ENCODE measurements at regions not wholly inside any gene's neighbourhood (a gene's known extent, or its start where the extent isn't known, plus 50 kb on each side); places are given as distances from the start of the nearest gene placed in this dataset.

DNA sequence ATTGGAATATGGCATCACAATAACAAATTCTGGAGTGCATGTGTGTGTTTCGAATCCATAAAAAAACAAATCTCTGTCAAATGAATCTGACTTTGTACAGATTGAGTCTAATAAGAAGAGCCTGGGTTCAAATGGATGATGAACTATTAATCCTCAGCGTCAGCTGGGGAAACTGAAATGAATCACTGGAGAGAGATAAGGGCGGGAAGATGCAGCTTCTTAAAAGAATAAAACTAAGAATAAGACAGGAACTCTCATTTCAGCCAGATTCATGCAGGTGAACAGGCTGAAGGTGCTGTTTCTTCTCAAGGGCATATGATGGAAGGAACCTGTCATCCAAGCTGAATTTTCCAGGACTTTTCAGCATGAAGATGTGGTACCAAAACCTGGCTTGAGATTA is 202.6 kb upstream of the TRIB2 start:
- in situ Hi-C loops (cut with HindIII; ENCODE audit: low pct_ligation_motif_present, low pct_unique_long_range_greater_than_20kb, low sequenced_read_pairs): no loop called here
- DNase-seq: no peak

DNA sequence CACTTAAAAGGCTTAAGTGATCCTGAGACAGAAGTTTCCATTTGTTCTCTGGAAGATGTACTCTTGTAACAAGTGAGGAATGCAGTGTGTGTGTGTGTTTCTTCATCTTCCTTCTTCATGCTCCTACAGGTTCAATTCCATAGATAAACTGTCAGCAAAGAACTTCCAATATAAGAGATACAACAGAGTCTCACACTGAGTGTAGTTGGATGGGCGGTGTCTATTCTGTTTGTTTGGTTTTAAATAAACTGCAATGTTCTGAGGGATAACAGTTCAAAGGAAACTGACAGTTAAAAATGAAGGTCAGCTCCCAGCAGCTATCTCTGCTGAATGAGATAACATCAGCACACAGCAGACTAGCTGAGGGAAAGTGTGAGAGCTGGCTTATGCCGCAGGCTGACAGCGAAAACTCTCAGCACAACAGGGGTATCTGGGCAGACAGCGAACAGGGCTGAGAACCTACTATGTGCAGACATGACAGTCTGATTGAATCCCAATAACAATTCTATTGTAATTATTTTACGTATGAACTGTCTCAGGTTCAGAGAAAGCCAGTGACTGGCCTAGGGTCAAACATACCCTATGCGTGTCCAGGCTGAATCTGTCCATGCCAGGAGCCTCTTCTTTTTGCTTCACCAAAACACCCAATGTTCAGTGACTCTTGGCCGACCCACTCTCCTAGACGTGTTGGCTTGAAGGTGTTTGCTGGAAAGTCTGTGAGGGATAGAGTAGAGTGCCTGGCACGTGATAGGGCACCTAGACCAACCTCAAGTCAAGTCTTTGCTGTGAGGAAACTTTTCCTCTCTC is 201.9 kb upstream of the TRIB2 start:
- no peak for DNase-seq
- in situ Hi-C loops (cut with HindIII; ENCODE audit: low pct_ligation_motif_present, low pct_unique_long_range_greater_than_20kb, low sequenced_read_pairs): no loop called here

DNA sequence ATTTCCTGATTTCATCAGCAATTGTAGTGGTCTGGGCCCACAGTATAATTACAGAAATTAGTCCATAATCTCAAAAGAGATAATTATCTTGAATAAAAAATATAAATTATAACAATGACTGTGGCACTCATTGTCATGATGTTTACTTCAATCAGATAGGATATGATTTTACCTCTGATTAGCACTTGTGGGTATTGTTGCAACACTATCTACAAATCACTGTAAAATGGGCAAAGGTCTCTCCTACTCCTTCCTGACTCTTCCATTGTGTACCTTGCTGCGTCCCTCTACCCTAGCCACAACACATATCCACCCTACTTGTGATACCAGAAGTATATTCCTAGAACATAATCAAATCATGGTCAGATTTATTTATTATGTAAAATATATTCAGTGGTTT is 200.9 kb upstream of the TRIB2 start:
- in situ Hi-C loops (cut with HindIII; ENCODE audit: low pct_ligation_motif_present, low pct_unique_long_range_greater_than_20kb, low sequenced_read_pairs): no loop called here
- DNase-seq: no peak

DNA sequence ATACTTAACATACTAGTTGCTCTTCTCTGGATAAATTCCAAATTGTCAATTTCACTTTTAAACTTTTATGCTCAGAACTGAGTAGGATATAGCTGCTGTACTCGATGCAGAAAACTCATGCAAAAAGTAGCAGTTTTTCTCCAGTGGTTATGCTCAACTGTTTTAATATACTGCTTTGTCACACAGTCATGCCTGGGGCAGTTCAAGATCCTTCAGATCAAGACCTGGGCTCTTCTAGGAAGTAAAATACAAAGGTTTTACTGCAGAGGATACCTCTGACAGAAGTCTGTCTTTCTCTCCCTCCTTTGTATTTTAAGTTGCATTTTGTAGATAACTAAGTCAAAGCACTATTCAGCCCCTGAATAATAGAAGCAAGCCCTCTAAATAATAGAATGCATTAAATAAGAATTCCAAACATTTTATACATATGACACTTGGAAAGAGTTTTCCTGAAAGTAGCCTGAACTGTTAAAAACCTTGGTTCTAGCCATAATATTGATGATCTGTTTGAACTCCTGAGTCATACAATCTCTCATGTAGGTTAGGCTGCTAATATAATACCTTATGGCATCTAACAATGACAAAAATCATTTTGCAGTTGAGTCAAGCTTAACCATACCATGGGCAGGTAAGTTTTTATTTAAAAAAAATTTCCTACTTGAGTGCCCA is 183.3 kb upstream of the TRIB2 start:
- DNase-seq: no peak
- in situ Hi-C loops (cut with HindIII; ENCODE audit: low pct_ligation_motif_present, low pct_unique_long_range_greater_than_20kb, low sequenced_read_pairs): no loop called here

DNA sequence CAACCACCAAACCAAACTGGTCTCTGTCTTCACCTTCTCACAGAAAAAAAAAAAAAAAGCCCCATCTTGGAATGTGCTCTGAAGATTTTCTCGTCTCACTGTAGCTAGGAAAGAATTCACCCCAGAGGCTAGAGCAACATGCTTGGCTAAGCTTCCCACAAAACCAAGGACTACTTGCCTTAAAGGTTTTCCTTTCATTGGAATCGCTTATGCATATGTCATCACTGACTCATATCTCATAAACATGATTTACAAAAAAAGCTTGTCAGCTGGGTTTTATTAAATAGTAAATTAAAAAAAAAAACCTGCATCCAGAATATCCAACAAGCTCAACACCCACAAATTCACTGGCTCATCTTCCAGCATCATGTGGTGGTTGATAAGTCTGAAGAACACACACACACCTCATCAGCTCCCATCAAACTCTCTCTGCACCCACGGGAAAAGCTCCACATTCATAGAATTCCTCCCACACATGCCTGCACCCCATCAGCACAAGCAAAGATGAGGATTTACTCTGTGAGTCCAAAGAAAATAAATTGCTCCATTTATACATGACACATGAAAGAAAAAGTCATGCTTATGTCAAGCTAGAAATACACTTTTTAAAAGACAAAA is 182.0 kb upstream of the TRIB2 start:
- in situ Hi-C loops (cut with HindIII; ENCODE audit: low pct_ligation_motif_present, low pct_unique_long_range_greater_than_20kb, low sequenced_read_pairs): no loop called here
- peak; percentile 54 for DNase-seq

DNA sequence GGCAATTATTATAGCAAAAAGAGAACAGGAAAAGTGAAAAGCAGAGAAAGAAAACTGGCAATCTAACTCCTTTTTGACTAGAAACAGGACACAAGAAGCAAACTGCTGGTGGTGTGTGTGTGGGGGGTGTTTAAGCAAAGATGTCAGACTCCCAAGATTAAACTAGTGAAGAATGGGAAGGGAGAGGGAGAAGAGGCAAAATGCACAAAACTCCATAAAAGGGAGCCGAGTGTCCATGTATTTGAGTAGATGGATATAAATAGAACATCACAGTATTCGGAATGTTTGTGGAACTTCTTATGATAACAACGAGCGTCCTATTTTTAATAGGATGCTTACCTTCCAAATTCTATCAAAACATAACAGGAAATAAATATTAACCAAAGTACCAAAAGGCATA is 179.8 kb upstream of the TRIB2 start:
- in situ Hi-C loops (cut with HindIII; ENCODE audit: low pct_ligation_motif_present, low pct_unique_long_range_greater_than_20kb, low sequenced_read_pairs): no loop called here

DNA sequence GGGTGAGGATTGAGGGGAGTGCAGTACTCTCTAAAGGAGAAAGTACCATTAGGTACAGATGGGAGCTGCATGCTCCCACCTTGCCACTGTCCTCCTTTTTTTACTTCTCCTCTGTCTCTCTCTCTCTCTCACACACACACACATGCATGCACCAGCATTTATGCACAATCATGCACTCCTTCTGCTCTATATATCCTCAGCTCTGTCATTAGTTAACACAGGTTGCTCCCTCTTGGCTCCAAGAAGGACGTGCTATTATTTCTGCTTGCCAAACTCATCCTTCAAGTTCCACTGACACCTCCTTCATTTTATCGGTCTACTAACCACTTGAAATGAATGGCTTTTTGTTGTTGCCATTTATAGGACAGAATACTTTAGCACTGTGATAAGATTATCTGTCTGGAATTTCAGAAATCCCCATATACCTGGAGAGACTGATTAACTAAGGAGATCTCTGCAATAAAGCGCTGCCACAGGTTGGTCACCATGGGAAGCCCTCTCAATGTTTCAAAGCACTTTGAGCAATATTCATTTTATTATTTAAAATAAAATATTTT is 178.5 kb upstream of the TRIB2 start:
- in situ Hi-C loops (cut with HindIII; ENCODE audit: low pct_ligation_motif_present, low pct_unique_long_range_greater_than_20kb, low sequenced_read_pairs): no loop called here
- DNase-seq: no peak

More for the DNA sequence above, 179.8 kb upstream of the TRIB2 start:
- no peak for DNase-seq

DNA sequence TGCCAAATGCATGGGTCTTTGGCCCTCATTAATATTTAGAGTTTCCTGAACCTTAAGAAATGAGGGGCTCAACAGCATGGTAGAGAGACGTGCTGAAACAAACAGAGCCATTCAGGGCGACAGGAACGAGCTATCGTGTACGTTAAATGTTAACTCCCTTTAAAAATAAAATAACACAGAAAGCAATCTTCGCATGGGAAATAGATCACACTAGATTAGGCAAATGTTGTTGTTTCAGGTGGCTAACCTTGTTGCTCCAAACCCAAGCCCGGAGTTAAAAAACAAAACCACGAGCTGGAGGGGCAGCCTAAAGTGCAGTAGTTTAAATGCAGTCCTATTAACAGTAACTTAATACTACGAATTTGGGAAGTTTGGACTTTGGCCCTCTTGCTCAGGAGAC is 177.4 kb upstream of the TRIB2 start:
- in situ Hi-C loops (cut with HindIII; ENCODE audit: low pct_ligation_motif_present, low pct_unique_long_range_greater_than_20kb, low sequenced_read_pairs): no loop called here
- DNase-seq: no peak

DNA sequence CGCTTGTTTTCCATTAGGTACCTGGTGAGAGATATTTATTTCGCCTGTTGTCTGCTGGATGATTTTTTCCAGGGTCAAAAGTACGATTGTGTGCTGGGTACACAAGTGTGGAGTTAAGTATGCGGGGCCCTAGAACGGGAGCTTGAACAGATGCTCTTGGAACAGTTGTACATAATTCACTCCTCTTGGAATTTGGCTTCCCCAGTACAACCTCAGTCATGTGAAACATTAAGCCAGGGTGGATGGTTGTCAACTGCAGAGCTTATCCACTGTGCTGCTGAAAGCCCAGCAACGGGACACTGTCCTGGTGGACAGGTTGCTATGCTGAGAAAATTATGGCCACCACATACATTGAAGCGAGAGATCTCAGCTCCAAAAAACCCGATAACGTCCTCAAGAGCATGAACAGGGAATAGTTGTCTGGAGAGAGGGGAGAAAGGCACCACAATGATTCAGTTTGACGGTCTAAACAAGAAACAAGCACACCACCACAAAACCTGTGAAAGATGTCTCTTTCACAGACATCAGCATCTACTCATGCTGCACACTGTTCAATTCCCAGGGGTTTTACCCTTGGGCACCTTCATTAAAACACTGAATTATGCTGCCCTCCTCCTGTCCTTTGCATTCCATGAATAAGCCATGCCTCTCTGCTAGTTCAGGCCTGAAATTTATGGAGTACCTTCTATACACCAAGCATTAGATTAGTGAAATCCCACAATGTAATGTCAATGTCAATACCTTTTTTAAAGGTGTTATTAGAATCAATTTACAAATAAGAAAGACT is 176.8 kb upstream of the TRIB2 start:
- no peak for DNase-seq

DNA sequence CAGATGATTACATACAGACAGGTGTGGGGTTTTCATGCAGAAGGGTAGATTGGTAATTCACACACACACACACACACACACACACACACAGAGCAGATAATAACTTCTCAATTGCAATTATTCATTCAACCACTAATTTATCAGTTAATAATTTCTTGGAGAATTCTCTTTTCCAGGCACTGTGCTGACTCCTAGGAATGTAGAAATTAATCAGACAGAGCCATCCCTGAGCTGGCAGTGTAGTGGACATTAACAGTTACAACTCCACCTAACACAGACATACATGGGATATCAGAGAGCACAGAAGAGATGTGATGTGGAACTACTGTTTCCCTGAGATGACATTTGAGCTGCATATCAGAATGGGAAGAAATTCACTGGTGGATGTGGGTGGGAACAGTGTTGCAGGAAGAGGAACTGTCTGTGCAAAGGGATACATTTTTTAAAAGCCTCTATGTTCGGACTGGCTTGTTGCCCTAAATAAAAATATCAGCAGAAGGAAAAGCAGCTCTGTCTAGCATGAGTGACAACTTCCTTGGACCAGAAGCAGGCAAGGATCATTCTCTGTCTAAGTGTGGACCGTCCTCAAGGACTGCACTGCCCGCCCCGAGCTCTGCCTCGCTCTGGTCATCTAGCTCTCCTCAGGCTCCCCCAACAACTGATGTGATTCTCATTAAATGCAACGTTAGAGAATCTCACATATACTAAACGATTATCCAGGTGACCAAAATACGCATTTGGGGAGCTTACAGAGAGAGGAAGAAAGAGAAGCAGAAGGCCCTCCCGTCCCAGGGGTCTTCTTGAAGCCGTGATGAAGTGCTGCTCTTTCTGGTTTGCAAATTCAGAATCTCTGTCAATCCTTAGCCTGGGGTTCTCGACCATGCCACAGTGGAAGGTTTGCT is 173.4 kb upstream of the TRIB2 start:
- in situ Hi-C loops (cut with HindIII; ENCODE audit: low pct_ligation_motif_present, low pct_unique_long_range_greater_than_20kb, low sequenced_read_pairs): no loop called here
- DNase-seq: no peak

More for the DNA sequence above, 176.8 kb upstream of the TRIB2 start:
- in situ Hi-C loops (cut with HindIII; ENCODE audit: low pct_ligation_motif_present, low pct_unique_long_range_greater_than_20kb, low sequenced_read_pairs): no loop called here

DNA sequence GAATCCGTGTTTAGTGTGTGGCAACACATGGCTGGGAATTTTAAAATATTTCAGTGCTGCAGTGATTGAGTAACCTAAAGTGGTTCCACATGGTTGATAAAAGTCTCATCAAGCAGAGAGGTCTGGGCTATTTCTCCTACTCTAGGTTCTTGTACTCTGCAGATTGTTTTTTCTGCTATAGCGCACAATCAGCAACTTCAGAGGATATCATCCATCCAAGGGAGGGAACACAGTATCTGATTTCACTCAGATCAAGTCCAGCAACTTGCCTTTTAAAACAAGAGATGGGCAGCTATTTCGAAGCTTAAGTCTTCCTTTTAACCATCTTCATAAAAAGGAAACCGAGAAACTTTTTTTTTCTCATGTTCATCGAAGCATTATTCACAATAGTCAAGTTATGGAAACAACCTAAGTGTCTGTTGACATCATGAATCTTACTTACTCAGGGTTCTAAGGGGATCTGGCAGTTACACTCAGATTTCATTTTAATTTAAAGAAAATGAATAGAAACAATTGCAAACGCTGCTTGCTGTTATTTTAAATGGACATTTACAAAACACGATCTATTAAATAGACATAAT is 172.7 kb upstream of the TRIB2 start:
- in situ Hi-C loops (cut with HindIII; ENCODE audit: low pct_ligation_motif_present, low pct_unique_long_range_greater_than_20kb, low sequenced_read_pairs): no loop called here
- no peak for DNase-seq

DNA sequence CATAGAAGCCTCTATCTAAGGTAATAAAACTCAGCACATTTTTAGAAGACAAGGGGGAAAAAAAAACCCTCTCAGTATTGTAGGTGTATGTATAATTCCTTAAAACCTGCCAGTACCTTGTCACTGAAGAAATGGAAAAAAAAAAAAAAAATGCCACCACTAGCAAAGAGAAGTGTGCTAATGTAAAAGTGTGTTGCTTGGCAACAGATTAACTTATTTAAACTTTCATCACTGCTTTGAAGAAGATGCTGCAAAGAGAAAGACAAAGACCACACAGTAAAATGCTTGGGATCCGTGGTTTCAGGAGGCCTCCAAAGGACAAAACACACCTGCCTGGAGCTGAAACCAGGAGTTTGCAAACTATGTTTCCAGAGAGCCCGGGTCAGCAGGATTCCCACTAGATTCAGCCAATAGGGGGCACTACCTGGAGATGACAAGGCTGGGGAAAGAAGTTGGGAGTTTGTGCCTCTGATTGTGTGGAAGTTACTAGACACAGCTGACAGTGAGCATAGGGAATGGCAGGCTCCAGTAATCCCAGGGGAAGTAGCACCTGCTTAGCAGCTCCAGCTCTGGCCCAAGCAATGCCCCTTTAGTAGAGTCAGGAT is 169.1 kb upstream of the TRIB2 start:
- no peak for DNase-seq
- in situ Hi-C loops (cut with HindIII; ENCODE audit: low pct_ligation_motif_present, low pct_unique_long_range_greater_than_20kb, low sequenced_read_pairs): no loop called here

DNA sequence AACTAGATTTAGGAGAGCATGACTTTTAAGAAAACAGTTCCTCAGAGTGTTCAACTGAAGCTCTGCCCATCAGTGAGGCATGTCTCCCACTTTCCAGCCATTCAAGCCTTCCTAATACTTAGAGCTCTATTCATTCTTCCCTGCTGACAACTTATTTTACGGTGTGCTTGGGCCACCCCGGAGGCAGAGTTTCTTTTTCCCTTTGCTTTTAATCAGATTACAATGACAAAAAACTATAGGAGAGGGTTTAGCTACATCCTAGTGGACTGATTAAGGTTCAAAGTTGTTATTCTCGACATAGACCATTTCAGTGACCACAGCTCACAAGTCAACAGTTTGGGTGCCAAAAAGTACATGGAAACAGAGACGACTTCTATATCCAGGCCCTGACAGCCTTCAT is 167.8 kb upstream of the TRIB2 start:
- DNase-seq: no peak
- in situ Hi-C loops (cut with HindIII; ENCODE audit: low pct_ligation_motif_present, low pct_unique_long_range_greater_than_20kb, low sequenced_read_pairs): no loop called here

DNA sequence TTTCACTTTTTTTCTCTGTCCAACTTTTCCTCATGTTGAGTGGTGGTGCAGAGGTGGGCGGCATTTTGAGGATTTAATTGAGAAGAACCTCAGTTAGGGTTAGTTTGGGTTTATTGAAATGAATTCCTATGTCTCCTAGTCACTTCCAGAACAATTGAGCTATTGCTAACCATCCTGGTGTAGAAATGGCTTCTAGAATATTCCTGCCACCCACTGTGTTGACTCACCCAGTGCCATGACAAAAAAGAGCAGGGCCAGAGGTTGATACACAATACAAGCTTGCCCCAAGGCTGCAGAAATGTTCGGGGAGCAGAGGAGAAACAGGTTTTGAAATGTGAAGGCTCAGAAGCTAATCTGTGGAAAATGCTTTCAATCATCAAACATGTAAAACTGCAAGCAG is 167.1 kb upstream of the TRIB2 start:
- no peak for DNase-seq
- in situ Hi-C loops (cut with HindIII; ENCODE audit: low pct_ligation_motif_present, low pct_unique_long_range_greater_than_20kb, low sequenced_read_pairs): no loop called here

DNA sequence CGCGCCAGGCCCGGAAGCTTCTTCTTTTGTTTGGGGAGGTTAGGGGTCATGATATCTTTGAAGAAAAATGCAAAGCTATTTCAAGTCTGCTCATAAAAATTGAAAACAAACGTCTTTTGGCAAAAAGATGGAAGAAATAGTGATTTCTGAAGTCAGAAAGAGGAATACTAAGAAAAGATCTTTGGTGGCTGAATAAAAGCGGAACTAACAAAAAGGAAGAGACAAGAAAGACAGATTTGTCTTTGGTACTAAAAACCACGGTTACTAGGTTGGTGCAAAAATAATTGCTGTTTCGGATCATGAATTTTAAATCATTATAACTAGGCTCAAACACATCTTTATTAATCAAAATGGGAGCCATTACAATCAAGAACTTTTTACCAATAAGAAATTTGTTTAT is 164.6 kb upstream of the TRIB2 start:
- in situ Hi-C loops (cut with HindIII; ENCODE audit: low pct_ligation_motif_present, low pct_unique_long_range_greater_than_20kb, low sequenced_read_pairs): no loop called here
- DNase-seq: no peak

DNA sequence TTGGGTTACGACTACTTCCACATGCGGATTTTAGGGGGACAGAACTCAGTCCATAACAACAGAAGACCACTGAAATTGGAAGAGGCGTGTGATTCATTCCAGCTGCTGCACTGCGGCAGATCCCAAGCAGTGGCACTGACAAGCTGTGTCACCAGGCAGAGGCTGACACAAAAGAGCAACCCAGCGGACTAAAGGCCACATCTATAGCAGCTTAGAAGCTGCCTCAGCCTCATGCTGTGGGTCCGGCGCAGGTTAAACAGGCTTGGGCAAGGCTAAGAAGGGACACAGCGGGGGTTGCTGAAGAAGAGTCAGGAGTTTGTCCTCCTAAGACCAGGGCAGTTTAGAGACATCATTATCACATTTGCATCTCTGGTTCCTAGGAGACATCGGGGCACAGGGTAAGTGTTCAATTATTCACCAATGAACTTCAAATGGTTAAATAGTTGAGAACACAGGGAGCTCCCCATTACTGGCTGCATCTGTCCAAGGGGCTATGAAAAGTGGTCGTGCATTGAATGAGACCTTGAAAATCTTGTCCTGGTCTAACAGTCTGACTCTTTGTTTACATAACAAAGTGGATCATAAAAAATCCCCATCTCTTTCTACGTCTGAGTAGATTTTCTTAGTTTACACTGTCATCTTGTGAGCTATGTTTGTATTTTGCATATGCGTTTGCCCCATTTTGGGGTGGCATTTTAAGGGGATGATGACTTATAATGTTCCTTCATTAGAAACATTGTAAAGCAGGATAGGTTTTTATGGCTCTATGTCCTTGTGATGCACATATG is 162.3 kb upstream of the TRIB2 start:
- in situ Hi-C loops (cut with HindIII; ENCODE audit: low pct_ligation_motif_present, low pct_unique_long_range_greater_than_20kb, low sequenced_read_pairs): no loop called here
- DNase-seq: no peak

All from ACHN (cell line).